AG09309 (cell line): ENCODE measurements at regions not wholly inside any gene's neighbourhood (a gene's known extent, or its start where the extent isn't known, plus 50 kb on each side); places are given as distances from the start of the nearest gene placed in this dataset.

Source experiments
- DNase-seq: peaks from one replicate; pipeline ENCODE4 v3.0.0-alpha.2; 2010; ENCODE audit warnings: low read depth
- H3K4me3 ChIP-seq: 2 replicates; pipeline ENCODE4 v1.5.1; 2011; ENCODE audit warnings: mild to moderate bottlenecking, low read depth, low read length, moderate library complexity; ENCODE audit not compliant: control insufficient read depth
- TF ChIP-seq, protein P1 (sequence below): IDR thresholded peaks from 2 replicates; pipeline ENCODE4 v1.5.1; 2011; ENCODE audit warnings: mild to moderate bottlenecking, low read depth, low read length, inconsistent platforms; ENCODE audit not compliant: insufficient read depth, control insufficient read depth; ENCODE audit errors: missing control alignments

DNA sequence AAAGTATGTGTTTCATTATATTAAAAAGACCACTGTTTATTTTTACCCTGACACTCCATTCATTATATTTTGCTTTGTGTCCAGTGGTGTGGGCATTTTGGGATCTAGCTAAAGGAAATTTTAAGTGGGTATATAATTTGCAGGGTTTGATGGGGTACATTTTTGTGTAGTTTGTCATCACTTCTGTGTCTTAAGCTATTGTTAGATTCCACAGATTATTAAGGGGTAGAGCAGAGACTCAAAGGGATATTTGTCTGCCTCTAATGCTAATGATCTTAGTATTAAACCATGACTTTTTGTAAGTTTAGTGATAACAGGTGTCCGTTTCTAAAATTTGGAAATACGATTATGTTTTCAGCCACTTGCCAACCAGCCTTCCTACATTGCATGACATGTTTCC lies 731.6 kb downstream of the BRINP1 start:
- TF ChIP-seq, protein P1, sequence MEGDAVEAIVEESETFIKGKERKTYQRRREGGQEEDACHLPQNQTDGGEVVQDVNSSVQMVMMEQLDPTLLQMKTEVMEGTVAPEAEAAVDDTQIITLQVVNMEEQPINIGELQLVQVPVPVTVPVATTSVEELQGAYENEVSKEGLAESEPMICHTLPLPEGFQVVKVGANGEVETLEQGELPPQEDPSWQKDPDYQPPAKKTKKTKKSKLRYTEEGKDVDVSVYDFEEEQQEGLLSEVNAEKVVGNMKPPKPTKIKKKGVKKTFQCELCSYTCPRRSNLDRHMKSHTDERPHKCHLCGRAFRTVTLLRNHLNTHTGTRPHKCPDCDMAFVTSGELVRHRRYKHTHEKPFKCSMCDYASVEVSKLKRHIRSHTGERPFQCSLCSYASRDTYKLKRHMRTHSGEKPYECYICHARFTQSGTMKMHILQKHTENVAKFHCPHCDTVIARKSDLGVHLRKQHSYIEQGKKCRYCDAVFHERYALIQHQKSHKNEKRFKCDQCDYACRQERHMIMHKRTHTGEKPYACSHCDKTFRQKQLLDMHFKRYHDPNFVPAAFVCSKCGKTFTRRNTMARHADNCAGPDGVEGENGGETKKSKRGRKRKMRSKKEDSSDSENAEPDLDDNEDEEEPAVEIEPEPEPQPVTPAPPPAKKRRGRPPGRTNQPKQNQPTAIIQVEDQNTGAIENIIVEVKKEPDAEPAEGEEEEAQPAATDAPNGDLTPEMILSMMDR = no peak
- no peak for DNase-seq
- no peak overlapping the region for H3K4me3 ChIP-seq

DNA sequence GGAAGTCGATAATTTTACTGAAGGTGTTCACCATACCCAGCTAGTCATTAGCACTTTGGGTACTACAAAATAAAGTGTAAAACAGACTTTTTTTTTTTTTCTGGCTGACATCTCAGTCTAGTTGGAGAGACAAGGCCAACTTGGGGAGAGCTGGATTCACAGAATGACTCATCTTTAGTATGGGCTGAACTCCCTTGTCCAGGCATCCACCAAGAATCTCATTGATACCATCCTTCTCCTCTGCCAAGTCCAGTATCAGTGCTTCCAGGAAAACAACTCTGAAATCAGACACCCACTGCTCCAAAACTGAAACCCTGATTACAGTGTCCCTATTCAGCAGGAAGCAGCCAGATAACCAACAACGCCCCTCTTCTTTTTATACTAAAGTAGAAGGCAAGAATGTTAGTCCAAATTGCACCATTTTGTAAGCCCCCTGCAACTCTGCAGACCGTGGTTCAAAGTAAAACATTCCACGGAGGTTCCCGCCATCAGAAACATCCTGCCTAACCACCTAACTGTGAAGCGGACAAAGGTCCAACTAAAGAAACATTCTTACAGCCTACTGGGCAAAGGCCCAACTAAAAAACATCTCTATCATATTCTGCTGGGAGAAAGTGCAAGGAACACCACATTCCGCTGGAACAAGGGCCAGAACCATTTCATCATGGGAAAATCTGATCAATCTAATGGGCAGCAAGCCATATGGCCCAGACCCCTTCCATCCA lies 728.2 kb downstream of the BRINP1 start:
- DNase-seq = no peak
- no peak overlapping the region for H3K4me3 ChIP-seq
- TF ChIP-seq, protein P1 = no peak

DNA sequence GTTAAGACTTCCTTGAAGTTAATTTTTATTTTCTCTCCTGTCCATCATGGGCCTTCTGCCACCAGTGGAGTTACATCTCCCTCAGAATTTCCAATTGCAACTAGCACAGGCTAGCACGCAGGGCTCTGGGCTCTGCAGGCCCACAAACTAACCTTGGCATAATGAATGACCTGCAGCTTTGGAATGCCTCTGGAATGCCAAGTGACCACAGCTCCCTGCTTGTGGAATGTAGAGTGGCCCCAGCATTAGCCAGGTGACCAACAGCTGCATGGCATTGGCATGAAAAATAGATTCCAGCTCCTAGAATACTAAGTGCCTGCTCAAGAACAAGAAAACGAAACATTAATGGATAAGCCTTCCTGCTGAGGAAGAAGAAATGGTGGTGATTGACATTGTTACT lies 726.1 kb downstream of the BRINP1 start:
- no peak for DNase-seq
- TF ChIP-seq, protein P1 = no peak
- H3K4me3 ChIP-seq = no peak overlapping the region

DNA sequence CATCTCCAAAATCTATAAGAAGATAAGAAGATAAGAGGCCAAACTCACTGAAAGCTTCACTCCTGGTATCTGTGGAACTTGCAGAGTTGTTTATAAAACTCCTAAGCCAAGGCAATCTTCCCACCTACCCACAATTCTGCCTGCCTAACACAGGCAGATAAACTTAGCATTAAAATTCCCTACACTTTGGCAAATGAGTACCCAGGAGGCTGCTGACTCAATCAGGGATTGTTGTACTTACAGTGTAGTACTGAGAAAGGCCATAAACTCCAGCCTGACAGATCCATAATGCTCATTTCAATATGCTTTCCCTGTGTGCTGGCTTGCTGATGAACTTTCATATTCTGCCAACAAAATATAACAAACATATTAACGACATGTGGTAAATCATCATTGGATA lies 725.2 kb downstream of the BRINP1 start:
- no peak overlapping the region for H3K4me3 ChIP-seq
- TF ChIP-seq, protein P1 = no peak
- no peak for DNase-seq

- no peak overlapping the region for H3K4me3 ChIP-seq
- no peak for DNase-seq
- TF ChIP-seq, protein P1 = no peak
Measured at GRCh38 chr9:118647331-118647730, 721.9 kb downstream of the BRINP1 start.

GRCh38 chr9:118650417-118650816 lies 718.8 kb downstream of the BRINP1 start:
- no peak overlapping the region for H3K4me3 ChIP-seq
- no peak for DNase-seq

More at GRCh38 chr9:118650417-118650816, 718.8 kb downstream of the BRINP1 start:
- TF ChIP-seq, protein P1 = no peak
